PC-3 (cell line): ENCODE measurements at regions not wholly inside any gene's neighbourhood (a gene's known extent, or its start where the extent isn't known, plus 50 kb on each side); places are given as distances from the start of the nearest gene placed in this dataset.

Source experiments
- CTCF ChIP-seq: fragments of 300-600 bp; sonication (generic); conservative IDR thresholded peaks from 2 replicates; pipeline ENCODE4 v1.5.1; 2017; ENCODE audit warnings: antibody characterized with exemption, low read depth, mild to moderate bottlenecking, low read length
- EZH2phosphoT487 ChIP-seq: fragments of 300-600 bp; sonication (generic); IDR thresholded peaks from 2 replicates; pipeline ENCODE4 v1.6.1; 2018; ENCODE audit warnings: mild to moderate bottlenecking, antibody characterized with exemption, low read length, borderline replicate concordance

DNA sequence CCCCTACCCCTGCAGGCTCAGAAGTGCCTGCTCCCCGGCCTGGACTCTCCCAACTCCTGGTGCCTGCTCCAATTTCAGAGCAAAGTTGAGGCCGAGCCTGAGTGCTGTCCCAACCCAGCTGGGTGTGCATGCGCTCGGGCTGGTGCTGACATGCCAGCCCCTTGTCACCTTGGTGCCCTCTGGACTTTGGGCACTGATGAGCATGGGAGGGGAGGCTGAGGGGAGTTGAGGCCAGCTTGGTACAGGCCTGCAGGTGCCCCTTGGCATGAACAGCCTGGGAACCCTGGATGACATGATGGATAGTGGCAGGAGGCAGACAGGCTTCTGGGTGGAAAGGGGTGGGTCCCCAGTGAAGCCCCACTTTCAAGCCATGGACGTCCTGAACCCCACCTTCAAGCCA lies 366.1 kb upstream of the NEGR1 start:
- TF ChIP-seq CTCF (no peak), EZH2phosphoT487 (no peak)
